WTC11 (cell line): ENCODE measurements at regions not wholly inside any gene's neighbourhood (a gene's known extent, or its start where the extent isn't known, plus 50 kb on each side); places are given as distances from the start of the nearest gene placed in this dataset.

Source experiments
- ATAC-seq: fragments of 200-7000 bp; cut with Tn5 transposase; 2 replicates; pipeline ENCODE4 v1.10.0; 2021; ENCODE audit warnings: mild to moderate bottlenecking, moderate library complexity
- CTCF ChIA-PET: fragments of 300-600 bp; sonication (Branson Sonifier 250); formaldehyde crosslinking; loops from one replicate; lab custom pipeline; 2021; ENCODE audit warnings: antibody characterized with exemption; lab: Charles Lee
- POLR2A ChIA-PET: fragments of 350-600 bp; sonication (Branson Sonifier 250); formaldehyde crosslinking; loops from one replicate; lab custom pipeline; 2021; ENCODE audit warnings: antibody characterized with exemption; lab: Charles Lee
- DNase-seq: peaks from one replicate; pipeline ENCODE4 v3.0.0; 2021; ENCODE audit warnings: low spot score
- H3K27ac Mint-ChIP-seq: 2 replicates; pipeline ENCODE4 v1.8.0; 2021; ENCODE audit warnings: mixed read lengths
- H3K27me3 Mint-ChIP-seq: 2 replicates; pipeline ENCODE4 v1.8.0; 2021; ENCODE audit warnings: low read depth, mild to moderate bottlenecking, moderate library complexity, mixed read lengths
- H3K36me3 Mint-ChIP-seq: 2 replicates; pipeline ENCODE4 v1.8.0; 2021; ENCODE audit warnings: mixed read lengths
- H3K4me1 Mint-ChIP-seq: 2 replicates; pipeline ENCODE4 v1.8.0; 2022; ENCODE audit warnings: mixed read lengths
- H3K4me3 Mint-ChIP-seq: 2 replicates; pipeline ENCODE4 v1.8.0; 2021; ENCODE audit warnings: mild to moderate bottlenecking, moderate library complexity, mixed read lengths
- H3K9me3 Mint-ChIP-seq: 2 replicates; pipeline ENCODE4 v1.8.0; 2021; ENCODE audit warnings: mixed read lengths
- ATF1 ChIP-seq: sonication (generic); formaldehyde crosslinking; IDR thresholded peaks from 2 replicates; pipeline ENCODE4 v1.8.1; 2023; ENCODE audit warnings: mild to moderate bottlenecking, moderate library complexity, missing genetic modification reagents
- ATF6 ChIP-seq: sonication (generic); formaldehyde crosslinking; IDR thresholded peaks from 2 replicates; pipeline ENCODE4 v1.8.1; 2023; ENCODE audit warnings: mild to moderate bottlenecking, missing genetic modification reagents
- CBFB ChIP-seq: sonication (generic); formaldehyde crosslinking; IDR thresholded peaks from 2 replicates; pipeline ENCODE4 v1.8.1; 2022; ENCODE audit warnings: mild to moderate bottlenecking, low read depth, missing genetic modification reagents
- CREB1 ChIP-seq: sonication (generic); formaldehyde crosslinking; IDR thresholded peaks from 2 replicates; pipeline ENCODE4 v1.8.0; 2023; ENCODE audit warnings: mild to moderate bottlenecking, missing genetic modification reagents
- CREM ChIP-seq: sonication (generic); formaldehyde crosslinking; IDR thresholded peaks from 2 replicates; pipeline ENCODE4 v1.8.1; 2022; ENCODE audit warnings: mild to moderate bottlenecking, missing genetic modification reagents, moderate library complexity
- E2F1 ChIP-seq: sonication (generic); formaldehyde crosslinking; IDR thresholded peaks from 2 replicates; pipeline ENCODE4 v1.8.0; 2022; ENCODE audit warnings: mild to moderate bottlenecking, missing genetic modification reagents
- FOXK1 ChIP-seq: sonication (generic); formaldehyde crosslinking; IDR thresholded peaks from 2 replicates; pipeline ENCODE4 v1.8.0; 2022; ENCODE audit warnings: mild to moderate bottlenecking, moderate library complexity, missing genetic modification reagents
- FOXP1 ChIP-seq: sonication (generic); formaldehyde crosslinking; IDR thresholded peaks from 2 replicates; pipeline ENCODE4 v1.8.0; 2022; ENCODE audit warnings: missing genetic modification reagents, mild to moderate bottlenecking, moderate library complexity, borderline replicate concordance
- HMGXB4 ChIP-seq: sonication (generic); formaldehyde crosslinking; IDR thresholded peaks from 2 replicates; pipeline ENCODE4 v1.8.1; 2023; ENCODE audit warnings: mild to moderate bottlenecking, moderate library complexity, missing genetic modification reagents
- JAZF1 ChIP-seq: fragments of 250-450 bp; sonication (Bioruptor Pico); IDR thresholded peaks from 2 replicates; pipeline ENCODE4 v1.9.0; 2021; ENCODE audit warnings: moderate library complexity, mild to moderate bottlenecking, inconsistent platforms
- NR3C1 ChIP-seq: sonication (generic); formaldehyde crosslinking; conservative IDR thresholded peaks from 2 replicates; pipeline ENCODE4 v1.8.1; 2023; ENCODE audit warnings: low read depth, mild to moderate bottlenecking, missing genetic modification reagents
- RORB ChIP-seq: fragments of 250-450 bp; sonication (Bioruptor Pico); IDR thresholded peaks from 2 replicates; pipeline ENCODE4 v1.9.0; 2021; ENCODE audit warnings: mild to moderate bottlenecking
- SMAD4 ChIP-seq: sonication (generic); formaldehyde crosslinking; IDR thresholded peaks from 2 replicates; pipeline ENCODE4 v1.8.0; 2022; ENCODE audit warnings: mild to moderate bottlenecking, missing genetic modification reagents
- TCF7 ChIP-seq: sonication (generic); formaldehyde crosslinking; IDR thresholded peaks from 2 replicates; pipeline ENCODE4 v1.8.0; 2022; ENCODE audit warnings: mild to moderate bottlenecking, low read depth, missing genetic modification reagents, moderate library complexity
- TEAD4 ChIP-seq: sonication (generic); formaldehyde crosslinking; IDR thresholded peaks from 2 replicates; pipeline ENCODE4 v1.8.0; 2022; ENCODE audit warnings: mild to moderate bottlenecking, missing genetic modification reagents
- TP53 ChIP-seq: sonication (generic); formaldehyde crosslinking; IDR thresholded peaks from 2 replicates; pipeline ENCODE4 v1.8.1; 2023; ENCODE audit warnings: mild to moderate bottlenecking, missing genetic modification reagents
- ZNF416 ChIP-seq: fragments of 250-450 bp; sonication (Bioruptor Pico); IDR thresholded peaks from 2 replicates; pipeline ENCODE4 v1.9.0; 2021; ENCODE audit warnings: mild to moderate bottlenecking, inconsistent platforms
- TF ChIP-seq, protein P1 (sequence below): sonication (generic); formaldehyde crosslinking; IDR thresholded peaks from 2 replicates; pipeline ENCODE4 v1.8.1; 2022; ENCODE audit warnings: mild to moderate bottlenecking, missing genetic modification reagents, moderate library complexity, borderline replicate concordance
- TF ChIP-seq, protein P2 (sequence below): sonication (generic); formaldehyde crosslinking; IDR thresholded peaks from 2 replicates; pipeline ENCODE4 v1.8.1; 2022; ENCODE audit warnings: low read depth, mild to moderate bottlenecking, moderate library complexity, missing genetic modification reagents, borderline replicate concordance
- TF ChIP-seq, protein P3 (sequence below): sonication (generic); formaldehyde crosslinking; IDR thresholded peaks from 2 replicates; pipeline ENCODE4 v1.8.1; 2023; ENCODE audit warnings: mild to moderate bottlenecking, missing genetic modification reagents, moderate library complexity
- TF ChIP-seq, protein P4 (sequence below): sonication (generic); formaldehyde crosslinking; IDR thresholded peaks from 2 replicates; pipeline ENCODE4 v1.8.0; 2023; ENCODE audit warnings: missing genetic modification reagents
- TF ChIP-seq, protein P5 (sequence below): sonication (generic); formaldehyde crosslinking; IDR thresholded peaks from 2 replicates; pipeline ENCODE4 v1.8.0; 2022; ENCODE audit warnings: mild to moderate bottlenecking, missing genetic modification reagents

DNA sequence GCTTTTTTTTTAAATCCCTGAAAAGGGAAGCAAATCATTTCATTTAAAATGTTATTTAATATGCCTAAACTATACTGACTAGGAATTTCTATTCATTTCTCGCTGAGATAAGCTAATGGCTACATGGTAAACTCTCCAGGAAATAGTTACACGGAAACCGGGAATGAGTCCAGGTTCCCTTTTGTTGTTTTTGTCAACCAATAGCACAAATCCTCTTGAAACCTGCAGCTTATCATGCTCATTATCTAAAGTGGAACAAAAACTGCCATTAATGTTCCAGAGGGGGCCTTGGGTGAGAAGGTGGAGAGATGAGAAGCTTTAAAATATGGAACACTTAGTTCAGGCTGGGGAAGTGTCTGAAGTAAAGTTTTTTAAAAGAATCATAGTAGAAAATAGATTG is 113.5 kb upstream of the ALCAM start (continued):
- no peak for TF ChIP-seq SMAD4 (CRISPR knock-in tag)
- TF ChIP-seq FOXK1 (CRISPR knock-in tag): no peak
- no peak for TF ChIP-seq ATF1 (CRISPR knock-in tag)
- TF ChIP-seq HMGXB4: no peak
- TF ChIP-seq RORB (CRISPR knock-in tag): no peak
- TF ChIP-seq JAZF1: no peak
- TF ChIP-seq, all 79 proteins: peak for 0

DNA sequence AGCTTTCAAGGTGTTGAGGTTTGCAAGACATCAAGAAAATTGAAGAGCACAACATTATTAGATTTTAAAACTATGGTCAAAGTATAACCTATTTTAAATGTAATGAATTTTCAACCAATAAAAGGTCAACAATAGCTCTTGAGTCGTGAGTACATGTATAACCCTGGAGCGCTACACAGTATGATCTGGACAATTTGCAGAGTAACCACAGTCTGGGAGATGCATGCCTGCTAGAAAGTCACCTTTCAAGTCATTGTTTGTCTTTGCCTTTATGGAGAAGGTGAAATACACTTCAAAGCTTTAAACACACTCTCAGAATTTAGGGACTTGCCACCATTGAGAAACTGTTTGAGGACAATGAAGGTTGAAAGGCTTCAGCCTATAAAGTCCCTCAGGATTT is 112.6 kb upstream of the ALCAM start:
- TF ChIP-seq CREB1 (CRISPR knock-in tag) (no peak), RORB (CRISPR knock-in tag) (no peak), TP53 (CRISPR knock-in tag) (no peak), HMGXB4 (no peak), CREM (no peak), ATF6 (CRISPR knock-in tag) (no peak), TEAD4 (CRISPR knock-in tag) (no peak), E2F1 (CRISPR knock-in tag) (no peak), ZNF416 (CRISPR knock-in tag) (no peak), TCF7 (CRISPR knock-in tag) (no peak), NR3C1 (CRISPR knock-in tag) (no peak), CBFB (CRISPR knock-in tag) (no peak), FOXP1 (CRISPR knock-in tag) (no peak)
- TF ChIP-seq, protein P1, sequence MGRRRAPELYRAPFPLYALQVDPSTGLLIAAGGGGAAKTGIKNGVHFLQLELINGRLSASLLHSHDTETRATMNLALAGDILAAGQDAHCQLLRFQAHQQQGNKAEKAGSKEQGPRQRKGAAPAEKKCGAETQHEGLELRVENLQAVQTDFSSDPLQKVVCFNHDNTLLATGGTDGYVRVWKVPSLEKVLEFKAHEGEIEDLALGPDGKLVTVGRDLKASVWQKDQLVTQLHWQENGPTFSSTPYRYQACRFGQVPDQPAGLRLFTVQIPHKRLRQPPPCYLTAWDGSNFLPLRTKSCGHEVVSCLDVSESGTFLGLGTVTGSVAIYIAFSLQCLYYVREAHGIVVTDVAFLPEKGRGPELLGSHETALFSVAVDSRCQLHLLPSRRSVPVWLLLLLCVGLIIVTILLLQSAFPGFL: no peak
- TF ChIP-seq, protein P2, sequence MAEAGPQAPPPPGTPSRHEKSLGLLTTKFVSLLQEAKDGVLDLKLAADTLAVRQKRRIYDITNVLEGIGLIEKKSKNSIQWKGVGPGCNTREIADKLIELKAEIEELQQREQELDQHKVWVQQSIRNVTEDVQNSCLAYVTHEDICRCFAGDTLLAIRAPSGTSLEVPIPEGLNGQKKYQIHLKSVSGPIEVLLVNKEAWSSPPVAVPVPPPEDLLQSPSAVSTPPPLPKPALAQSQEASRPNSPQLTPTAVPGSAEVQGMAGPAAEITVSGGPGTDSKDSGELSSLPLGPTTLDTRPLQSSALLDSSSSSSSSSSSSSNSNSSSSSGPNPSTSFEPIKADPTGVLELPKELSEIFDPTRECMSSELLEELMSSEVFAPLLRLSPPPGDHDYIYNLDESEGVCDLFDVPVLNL (CRISPR knock-in tag): no peak
- TF ChIP-seq, protein P3, sequence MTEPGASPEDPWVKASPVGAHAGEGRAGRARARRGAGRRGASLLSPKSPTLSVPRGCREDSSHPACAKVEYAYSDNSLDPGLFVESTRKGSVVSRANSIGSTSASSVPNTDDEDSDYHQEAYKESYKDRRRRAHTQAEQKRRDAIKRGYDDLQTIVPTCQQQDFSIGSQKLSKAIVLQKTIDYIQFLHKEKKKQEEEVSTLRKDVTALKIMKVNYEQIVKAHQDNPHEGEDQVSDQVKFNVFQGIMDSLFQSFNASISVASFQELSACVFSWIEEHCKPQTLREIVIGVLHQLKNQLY (CRISPR knock-in tag): no peak
- TF ChIP-seq, protein P4, sequence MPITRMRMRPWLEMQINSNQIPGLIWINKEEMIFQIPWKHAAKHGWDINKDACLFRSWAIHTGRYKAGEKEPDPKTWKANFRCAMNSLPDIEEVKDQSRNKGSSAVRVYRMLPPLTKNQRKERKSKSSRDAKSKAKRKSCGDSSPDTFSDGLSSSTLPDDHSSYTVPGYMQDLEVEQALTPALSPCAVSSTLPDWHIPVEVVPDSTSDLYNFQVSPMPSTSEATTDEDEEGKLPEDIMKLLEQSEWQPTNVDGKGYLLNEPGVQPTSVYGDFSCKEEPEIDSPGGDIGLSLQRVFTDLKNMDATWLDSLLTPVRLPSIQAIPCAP (CRISPR knock-in tag): no peak
- TF ChIP-seq, protein P5, sequence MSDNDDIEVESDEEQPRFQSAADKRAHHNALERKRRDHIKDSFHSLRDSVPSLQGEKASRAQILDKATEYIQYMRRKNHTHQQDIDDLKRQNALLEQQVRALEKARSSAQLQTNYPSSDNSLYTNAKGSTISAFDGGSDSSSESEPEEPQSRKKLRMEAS: no peak
- Mint-ChIP-seq H3K4me3 (no peak overlapping the region), H3K27ac (no peak overlapping the region), H3K9me3 (peaks cover 21% of the 10 kb centered on the region), H3K4me1 (peaks cover 13% of the 10 kb centered on the region), H3K36me3 (peaks cover 15% of the 10 kb centered on the region), H3K27me3 (no peaks in the 10 kb centered on the region)
- DNase-seq (no peak), ATAC-seq (no peak)
- ChIA-PET POLR2A (no interaction called here), CTCF (no interaction called here)
